HG03469 (cell line): ENCODE measurements at regions not wholly inside any gene's neighbourhood (a gene's known extent, or its start where the extent isn't known, plus 50 kb on each side); places are given as distances from the start of the nearest gene placed in this dataset.

Experiments used
- ATAC-seq: cut with Tn5 transposase; IDR thresholded peaks from one replicate; pipeline ENCODE4 v1.9.1; 2021; ENCODE audit warnings: mild to moderate bottlenecking, moderate library complexity, moderate number of reproducible peaks; ENCODE audit not compliant: unreplicated experiment

DNA sequence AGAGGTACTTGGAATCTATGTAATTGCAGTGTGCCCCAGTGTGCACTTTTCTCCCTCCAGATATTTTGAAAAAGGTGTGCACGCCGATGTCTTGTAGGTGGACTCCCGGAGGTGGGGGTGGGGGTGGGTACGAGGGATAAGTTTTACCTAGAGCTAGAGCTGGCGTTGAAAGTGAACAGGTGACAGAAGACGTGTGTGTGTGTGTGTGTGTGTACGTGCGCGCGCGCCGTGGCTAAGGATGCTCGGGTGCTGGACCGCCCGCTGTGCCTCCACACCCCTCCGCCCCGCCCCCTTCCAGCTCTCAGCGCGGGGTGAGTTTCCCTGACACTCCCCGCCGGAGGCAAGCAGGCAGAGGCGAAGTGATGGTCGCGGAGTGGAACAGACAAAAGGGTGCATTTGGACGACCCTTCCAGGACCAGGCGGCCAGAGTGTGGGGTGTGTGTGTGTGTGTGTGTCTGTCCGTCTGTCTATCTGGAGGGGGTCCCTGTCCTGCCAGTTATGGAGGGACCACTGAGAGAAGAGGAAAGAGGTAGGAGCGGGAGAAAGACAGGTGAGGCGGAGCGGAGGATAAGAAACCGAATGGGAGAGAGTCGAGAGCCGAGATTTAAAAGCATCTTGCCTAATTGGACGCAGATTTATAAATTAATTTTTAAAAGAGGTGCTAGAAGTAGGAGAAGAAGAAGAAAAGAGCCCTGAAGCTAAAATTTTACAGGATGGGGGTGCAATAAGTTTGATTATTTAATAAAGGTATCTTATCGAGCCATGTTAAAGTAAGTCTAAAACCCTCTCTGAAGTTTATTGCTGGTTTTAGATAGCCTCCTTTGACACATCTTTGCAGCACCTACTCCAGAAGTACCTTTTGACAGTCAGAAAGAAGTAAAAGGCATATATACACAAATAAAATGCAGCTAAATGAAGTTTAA lies 335.8 kb upstream of the THRB start:
- ATAC-seq = no peak

DNA sequence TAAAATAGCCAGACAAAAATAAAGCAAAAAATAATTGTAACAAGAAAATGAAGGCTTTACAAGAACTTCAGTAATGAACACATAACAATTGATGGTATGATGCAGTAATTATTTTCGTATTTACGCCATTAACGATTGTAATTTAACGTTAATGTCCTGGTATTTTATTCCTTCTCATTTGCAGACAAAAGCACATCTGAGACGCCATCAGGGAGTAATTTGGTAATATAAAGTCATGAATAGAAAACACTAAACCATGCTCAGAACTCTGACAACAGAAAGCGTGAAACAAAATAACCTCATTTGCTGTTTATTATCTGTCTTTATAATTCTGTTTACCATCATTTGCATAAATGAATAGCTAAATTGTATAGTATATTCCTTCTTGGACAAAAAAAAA lies 336.6 kb upstream of the THRB start:
- no peak for ATAC-seq

DNA sequence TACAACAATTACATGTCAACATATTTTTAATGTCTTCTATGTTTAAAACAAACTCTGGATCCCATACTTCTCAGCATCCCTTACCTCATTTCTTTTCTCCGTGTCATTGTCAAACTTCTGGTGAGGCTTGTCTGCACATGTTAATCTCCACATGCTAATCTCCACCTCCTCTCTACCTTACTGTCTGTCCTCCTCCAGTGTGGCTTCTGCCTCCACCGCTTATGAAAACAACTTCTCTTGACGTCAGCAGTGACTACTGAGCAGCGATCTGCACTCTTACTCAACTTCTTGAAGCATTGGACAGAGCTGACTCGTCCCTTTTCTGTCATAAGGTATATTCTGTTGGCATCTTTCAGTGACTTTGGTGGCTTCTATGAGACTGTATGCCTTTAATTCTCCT lies 338.2 kb upstream of the THRB start:
- no peak for ATAC-seq

DNA sequence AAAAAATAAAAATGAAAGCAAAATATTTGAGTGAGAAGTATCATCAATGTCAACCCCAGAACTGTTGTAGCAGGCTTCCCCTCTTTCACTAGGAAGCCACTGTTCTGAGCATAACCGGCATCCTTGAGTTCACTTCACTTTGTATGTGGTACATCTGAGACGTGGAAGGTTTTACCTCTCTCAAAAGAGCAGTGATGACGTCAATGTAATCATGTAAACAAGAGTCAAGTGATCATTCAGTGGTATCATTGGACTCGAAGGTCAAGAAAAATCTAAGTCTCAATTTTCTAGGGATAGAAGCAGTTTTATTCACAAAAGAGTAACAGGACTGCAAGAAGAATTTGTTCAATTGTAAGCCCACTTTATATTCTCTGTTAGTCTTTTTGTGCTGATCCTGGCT lies 339.8 kb upstream of the THRB start:
- ATAC-seq = no peak

DNA sequence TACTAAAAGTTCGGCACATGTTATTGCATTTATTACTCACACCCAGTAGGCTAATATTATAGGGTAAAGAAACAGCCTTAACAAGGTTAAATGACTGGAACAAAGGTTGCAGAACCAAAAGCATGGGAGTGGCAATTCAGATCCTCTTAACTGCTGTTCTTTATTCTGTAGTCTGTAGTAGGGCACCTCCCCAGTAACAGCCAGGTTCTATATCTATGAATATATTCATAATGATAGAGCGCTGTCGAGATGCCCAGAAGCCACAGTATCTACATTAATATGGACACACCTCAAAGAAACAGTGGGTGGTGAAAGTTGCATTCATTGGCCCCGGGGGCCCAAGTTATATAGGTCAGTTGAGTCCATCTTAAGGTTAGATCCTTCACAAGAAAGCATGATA lies 340.9 kb upstream of the THRB start:
- no peak for ATAC-seq

DNA sequence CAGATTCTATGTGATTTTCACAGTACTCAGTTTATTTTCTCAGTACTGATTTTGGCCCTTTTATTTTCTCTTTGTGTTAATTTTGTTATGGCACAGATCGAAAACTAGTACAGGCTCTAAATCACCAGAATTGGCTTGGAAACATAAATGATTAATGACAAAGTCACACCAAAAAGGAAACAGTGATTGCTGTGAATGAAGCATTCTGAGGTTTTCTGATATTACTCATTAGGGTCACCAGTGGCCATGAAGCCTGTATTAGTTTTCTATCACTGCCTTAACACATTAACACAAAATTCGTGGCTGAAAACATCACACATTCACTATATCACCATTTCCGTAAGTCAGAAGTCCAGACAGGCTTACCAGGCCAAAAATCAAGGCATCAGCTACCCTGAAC lies 343.0 kb upstream of the THRB start:
- no peak for ATAC-seq

DNA sequence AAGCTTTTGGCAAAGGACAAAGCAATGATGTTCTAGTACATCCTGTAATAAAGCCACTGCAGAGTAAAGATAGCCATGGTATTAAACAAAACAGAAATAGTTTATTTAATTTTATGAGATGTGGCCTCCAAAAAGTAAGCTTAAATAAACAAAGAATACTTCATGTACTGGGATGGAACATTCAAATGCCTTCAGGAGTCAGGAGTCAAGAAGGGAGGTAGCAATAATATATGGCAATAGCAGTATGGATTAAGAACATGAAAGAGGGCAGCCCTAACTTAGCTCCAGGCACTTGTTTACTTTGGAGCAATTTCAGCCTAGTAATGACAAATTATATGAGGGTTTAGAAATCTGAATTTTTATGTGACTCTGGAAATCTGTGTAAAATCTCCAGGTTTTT lies 343.9 kb upstream of the THRB start:
- no peak for ATAC-seq

DNA sequence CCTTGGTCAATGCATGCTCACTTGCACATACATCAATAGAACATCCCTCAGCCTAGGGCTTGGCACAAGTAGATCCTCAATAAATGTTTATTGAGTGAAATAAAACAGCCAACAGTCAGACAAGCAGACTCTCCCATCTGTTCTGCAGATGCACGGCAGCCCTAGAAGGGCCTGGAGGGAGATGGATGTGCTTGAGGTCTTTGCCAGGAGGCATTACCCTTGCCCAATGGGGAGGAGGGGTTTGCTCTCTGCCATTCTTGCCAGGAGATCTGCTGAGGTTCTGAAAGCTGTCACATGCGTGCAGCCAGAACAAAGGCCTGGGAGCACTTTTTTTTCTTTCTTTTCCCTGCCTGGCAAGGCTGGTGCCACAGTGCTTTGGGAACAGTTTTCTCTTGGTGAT lies 349.3 kb upstream of the THRB start:
- no peak for ATAC-seq

DNA sequence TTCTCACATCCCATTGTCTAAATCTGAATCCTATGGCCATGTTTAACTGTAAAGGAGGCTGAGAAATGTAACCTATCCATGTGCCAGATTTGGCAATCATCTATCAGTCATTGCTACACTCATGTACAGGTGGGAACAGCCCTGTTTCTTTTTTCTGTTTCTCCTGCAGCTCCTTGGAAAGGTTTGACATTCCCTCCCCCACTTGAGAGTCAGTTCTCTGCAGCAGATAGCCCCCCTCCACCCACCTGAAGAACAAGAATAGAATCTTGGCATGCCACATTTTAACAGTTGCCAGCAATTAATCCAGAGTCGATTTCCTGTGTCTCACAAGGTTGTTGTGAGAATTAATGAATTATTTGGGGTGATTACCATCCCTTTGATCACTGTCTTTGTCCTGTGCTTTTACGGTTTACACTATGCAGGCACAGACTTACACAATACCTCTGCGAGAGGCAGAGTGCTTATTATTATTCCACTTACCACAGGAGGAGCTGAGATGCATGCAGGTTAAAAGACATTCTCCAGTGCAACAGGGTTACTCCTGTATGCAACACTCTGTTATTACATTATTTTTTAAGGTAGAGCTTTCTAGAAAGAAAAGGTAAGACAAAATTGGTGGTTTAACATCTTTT lies 351.0 kb upstream of the THRB start:
- ATAC-seq = no peak

DNA sequence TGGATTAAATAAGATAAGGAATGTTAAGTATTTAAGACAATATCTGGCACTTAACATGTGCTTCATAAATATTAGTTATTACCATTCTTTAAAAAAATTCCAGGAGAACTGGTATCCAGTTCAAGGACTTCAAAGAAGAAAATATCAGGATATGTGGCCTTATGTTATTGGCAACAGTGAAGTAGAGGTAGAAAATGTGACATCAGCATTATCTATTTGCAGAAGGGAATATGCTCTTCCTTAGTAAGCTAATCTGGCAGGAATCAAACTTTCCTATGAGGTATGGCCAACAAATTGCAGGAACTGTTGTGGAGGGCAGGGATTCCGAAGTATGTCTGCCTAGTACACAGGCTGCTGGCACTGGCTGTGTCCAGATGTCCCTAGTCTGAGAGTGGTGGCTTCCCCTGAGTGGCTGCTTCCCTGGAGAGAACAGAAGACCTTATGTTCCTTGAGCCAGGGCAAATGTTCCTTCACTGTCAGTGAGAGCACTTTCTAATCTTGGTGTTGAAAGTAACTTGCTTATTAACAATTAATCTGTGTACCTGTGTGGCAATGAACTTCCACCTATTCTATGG lies 351.7 kb upstream of the THRB start:
- no peak for ATAC-seq

DNA sequence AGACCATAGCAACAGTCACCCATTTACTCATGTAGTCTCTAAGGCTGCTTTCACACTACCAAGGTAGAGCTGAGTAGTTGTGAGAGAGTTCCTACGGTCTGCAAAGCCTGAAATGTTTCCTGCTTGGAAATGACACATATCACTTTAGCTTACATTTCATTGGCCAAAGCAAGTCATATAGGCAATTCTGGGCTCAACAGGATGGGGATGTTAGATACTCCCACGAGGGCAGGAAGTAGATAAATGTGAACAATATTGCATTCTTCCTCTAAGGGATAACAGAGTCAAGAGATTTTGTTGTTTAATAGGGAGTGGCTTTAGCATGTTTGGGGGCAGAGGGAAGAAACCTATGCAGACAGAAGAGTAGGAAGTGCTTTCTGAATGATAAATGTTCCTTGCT lies 355.6 kb upstream of the THRB start:
- ATAC-seq = no peak

DNA sequence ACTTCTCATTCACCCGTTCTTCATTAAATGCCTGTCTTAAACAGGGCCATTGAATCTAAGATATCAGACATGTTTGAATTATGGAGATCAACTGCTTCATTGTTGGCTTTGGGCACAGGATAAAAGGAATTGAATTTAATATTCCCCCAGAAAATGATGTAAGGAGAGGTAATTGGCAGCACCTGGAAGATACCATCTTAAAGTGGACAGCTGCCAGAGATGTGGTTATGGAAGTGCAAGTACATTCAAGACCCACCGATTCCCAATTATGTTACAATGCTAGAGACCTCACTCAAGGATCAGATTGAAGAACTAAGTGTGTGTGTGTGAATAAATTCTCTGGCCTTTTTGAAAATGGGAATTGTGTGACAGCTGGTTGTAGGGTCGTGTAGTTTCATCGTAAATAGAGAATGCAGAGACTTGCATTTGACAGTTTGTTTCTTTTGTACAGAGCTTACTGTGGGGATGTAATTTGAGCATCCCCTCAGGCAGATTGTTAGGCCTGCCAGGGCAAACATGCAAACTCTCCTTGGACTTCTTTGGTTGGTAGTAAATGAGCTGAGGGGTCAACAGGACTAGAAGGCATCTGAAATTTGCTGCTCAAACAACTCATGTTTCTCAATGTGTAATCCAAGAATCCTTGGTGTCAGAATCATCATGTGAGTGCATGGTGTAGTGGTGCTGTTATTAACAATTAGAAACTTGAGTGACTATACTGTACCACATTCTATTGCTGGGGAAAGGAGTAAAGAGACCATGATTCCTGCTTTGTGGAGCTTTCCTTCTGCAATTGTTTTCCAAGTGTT lies 359.2 kb upstream of the THRB start:
- ATAC-seq = no peak

DNA sequence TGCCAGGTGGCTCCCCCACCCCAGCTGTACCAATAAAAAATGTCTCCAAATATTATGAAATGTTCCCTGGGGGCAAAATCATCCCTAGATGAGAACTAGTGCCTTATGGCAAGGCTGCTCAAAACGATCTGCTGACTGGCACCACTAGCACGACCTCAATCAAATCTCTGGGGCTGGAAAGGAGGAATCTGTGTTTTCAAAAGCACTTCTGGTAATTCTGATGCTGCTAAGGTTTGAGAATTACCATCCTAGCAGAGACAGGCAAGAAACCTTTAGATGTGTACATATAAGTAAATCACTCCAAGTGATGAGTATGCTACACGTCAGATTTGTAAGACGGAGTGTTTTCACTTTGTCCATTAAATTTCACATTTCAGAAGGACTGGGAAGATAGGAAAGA lies 360.1 kb upstream of the THRB start:
- no peak for ATAC-seq

DNA sequence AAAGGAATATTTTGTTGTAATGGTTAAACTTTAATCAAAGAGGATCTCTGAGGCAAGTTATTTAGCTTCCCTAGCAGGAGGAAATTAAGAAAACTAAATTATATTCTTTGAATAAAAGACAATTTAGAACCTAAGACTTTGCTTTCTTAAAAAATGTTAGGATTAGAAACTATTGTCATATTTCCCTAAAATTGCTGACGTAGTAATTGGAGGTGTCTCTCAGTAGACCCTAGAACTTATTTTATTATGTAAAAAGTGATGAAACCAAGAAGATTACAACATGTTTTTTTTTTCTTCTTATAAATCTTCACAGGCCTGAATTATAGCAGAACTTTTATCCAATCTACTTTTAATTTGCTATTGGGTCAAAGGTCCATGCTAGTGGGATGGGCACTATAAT lies 363.3 kb upstream of the THRB start:
- no peak for ATAC-seq

DNA sequence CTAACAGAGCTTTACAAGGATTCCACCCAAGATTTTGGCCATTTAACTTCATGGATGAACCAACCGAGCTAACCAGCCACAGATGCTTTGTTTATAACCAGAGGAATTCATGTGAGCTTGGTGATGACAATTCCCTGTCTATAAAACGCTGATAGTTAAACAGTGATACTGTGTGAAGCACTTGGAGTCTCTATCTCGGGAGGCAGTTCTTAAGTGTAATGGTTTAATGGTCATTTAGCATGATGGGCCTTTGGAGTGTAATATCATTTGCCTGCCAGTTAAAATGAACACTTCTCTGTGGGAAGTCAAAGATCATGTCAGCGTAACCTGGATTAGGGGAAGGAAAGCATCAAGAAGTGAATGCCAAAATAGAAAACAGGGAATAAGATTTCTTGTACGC lies 368.6 kb upstream of the THRB start:
- no peak for ATAC-seq

DNA sequence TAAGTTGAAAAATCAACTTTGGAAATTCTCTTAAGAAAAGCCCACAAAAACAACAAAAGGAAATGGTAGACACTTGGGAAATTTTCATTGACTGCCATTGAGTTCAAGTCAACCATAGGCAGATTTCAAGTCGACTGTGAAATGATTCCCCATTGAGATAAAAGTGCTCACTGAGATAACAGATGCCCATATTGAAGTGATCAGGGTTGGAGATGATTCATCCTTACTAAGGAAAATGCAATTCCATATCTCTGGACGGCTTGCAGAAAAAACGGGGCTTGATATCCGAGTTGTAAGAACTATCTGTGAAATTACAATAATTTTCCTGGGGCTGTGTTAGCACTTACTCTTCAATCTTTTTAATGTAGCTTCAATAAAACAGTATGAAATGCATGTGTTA lies 373.1 kb upstream of the THRB start:
- no peak for ATAC-seq

DNA sequence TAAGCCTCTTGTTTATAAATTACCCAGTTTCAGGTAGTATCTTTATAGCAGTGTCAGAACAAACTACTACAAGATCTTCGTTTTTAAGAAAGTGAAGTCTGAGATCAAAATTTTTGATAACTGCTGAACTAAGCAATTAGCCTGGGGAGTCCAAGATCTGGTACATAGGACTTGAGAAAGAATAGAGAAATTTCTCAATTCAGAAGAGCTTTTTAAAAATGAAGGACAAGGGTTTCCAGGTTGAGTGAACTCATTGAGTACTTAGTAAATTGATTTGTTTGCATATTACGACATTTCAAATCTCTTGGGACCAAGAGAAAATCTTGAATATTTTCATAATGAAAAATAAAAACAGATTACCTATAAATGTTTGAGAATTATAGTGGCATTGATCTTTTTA lies 386.6 kb upstream of the THRB start:
- no peak for ATAC-seq

DNA sequence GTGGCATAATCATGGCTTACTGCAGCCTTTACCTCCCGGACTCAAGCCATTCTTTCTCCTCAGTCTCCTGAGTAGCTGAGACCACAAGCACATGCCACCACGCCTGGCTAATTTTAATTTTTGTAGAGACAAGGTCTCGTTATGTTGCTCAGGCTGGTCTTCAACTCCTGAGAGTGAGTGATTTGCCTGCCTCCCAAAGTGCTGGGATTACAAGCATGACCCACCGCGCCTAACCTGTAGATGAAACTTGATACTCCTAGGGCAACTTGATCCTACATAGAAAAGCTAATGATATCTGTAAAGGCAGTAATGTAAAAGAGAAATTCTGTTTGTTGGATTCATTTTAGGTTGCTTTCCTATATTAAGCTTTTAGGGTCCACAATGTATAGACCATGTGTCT lies 391.9 kb upstream of the THRB start:
- no peak for ATAC-seq

DNA sequence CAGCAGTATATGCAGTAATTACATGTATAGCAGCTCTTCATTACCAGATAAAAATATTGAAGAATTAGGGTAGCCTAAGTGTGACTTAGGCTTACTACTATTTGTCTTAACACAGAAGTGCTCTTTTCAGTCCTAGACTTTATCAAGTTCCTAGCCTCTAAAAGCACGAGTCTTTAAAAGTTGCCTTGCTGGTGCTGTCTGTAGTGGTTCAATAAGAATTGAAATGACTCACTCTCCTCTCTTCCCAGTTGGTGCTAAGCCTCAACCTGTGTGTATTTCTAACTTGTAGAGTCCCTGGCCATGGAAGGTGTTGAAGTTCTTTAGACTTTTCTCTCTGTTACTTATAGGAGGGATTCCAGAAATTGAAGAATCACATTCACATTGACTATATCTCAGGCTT lies 395.4 kb upstream of the THRB start:
- no peak for ATAC-seq

DNA sequence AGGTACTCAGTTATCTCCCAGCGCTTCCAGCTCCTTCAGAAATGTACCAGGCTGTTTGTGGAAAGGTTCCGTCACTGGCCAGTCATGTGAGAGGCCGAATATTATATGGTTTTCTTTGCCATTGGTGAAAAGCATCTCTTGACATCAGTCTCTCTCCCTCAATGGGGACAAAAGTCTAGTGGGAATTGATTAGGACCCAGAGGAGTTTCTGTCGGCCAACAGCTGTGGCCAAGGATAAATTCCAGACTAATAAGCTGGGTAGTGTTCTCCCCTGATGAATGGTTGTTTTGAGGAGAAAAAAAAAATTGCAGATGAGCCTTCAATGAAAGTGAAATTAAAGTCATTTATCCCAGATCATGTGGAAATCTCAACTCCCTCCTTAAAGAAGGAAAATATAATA lies 404.7 kb upstream of the THRB start:
- no peak for ATAC-seq

DNA sequence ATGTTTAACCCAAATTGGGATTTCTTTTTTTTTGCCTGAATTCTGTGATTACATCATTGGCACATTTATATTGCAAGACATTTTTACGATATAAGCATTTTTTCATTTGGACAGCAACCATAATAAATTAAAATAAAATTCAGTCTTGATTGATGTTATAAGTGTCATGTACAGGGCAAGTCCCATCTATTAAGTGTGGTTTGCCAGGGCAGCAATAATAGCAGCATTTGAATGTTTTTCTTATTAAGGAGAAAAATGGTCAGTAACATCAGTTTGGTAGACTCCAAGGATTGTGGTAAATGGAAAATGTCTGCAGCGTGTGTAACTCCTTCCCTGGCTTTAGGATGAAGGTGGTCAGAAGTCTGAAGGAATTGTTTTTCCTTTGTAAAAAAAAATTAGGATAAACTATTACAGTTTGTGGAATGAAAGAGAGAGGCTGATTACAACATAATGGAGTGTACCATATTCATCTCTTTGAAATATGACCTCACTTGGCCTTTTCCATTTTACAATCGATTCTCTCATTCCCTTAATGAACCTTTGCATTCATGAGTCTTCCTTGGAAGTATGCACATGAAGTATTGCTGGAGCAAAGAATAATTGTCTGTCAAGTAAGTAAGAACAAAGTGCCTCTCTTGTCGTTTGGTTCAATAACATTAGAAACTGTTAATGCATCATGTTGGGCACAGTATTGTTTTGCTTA lies 405.4 kb upstream of the THRB start:
- no peak for ATAC-seq
